PC-3 (cell line): ENCODE measurements at regions not wholly inside any gene's neighbourhood (a gene's known extent, or its start where the extent isn't known, plus 50 kb on each side); places are given as distances from the start of the nearest gene placed in this dataset.

ENCODE experiments used
- EZH2phosphoT487 ChIP-seq: fragments of 300-600 bp; sonication (generic); IDR thresholded peaks from 2 replicates; pipeline ENCODE4 v1.6.1; 2018; ENCODE audit warnings: mild to moderate bottlenecking, antibody characterized with exemption, low read length, borderline replicate concordance
- TF ChIP-seq, protein P1 (sequence below): fragments of 300-600 bp; sonication (generic); conservative IDR thresholded peaks from 2 replicates; pipeline ENCODE4 v1.5.1; 2017; ENCODE audit warnings: antibody characterized with exemption, low read depth, mild to moderate bottlenecking, low read length

GRCh38 chr1:188397521-188397920 lies 1568.8 kb downstream of the PLA2G4A start:
- no peak for TF ChIP-seq EZH2phosphoT487
- TF ChIP-seq, protein P1, sequence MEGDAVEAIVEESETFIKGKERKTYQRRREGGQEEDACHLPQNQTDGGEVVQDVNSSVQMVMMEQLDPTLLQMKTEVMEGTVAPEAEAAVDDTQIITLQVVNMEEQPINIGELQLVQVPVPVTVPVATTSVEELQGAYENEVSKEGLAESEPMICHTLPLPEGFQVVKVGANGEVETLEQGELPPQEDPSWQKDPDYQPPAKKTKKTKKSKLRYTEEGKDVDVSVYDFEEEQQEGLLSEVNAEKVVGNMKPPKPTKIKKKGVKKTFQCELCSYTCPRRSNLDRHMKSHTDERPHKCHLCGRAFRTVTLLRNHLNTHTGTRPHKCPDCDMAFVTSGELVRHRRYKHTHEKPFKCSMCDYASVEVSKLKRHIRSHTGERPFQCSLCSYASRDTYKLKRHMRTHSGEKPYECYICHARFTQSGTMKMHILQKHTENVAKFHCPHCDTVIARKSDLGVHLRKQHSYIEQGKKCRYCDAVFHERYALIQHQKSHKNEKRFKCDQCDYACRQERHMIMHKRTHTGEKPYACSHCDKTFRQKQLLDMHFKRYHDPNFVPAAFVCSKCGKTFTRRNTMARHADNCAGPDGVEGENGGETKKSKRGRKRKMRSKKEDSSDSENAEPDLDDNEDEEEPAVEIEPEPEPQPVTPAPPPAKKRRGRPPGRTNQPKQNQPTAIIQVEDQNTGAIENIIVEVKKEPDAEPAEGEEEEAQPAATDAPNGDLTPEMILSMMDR: no peak
